ENCODE measurements at regions not wholly inside any gene's neighbourhood (a gene's known extent, or its start where the extent isn't known, plus 50 kb on each side); places are given as distances from the start of the nearest gene placed in this dataset.
"Not testable (repeated sequence)": the region's sequence is repeated elsewhere in the genome, so short reads cannot be mapped to it uniquely, and the experiment has no call there.

GRCh38 chr13:70520275-70521036 is 412.2 kb upstream of the KLHL1 start:
- no peak for DNase-seq (ENCODE audit: low read depth in 2 of 2)

- DNase-seq (ENCODE audit: low read depth in 2 of 2): no peak
These were observed 409.8 kb upstream of the KLHL1 start for GRCh38 chr13:70518081-70518480.

DNA sequence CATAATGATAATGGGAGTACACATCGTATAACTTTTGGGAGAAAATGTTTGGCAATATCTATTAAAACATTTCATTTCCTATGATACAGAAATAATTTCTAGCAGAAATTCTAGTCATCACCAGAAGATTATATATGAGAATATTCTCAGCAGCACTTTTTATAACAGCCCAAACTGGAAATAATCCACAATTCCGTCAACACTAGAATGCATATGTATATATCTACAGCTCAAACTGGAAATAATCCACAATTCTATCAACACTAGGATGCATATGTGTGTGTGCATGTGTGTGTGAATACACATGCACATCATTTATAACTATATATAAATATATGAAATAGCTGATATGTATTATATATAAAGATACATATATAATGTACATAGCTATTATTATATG is 408.0 kb upstream of the KLHL1 start:
- DNase-seq (ENCODE audit: low read depth in 2 of 2): no peak

- DNase-seq (ENCODE audit: low read depth in 2 of 2): not testable (repeated sequence)
These were observed 403.7 kb upstream of the KLHL1 start for GRCh38 chr13:70511861-70512417.

GRCh38 chr13:70505809-70506208 is 397.6 kb upstream of the KLHL1 start:
- no peak for DNase-seq (ENCODE audit: low read depth in 2 of 2)

GRCh38 chr13:70502944-70503343 is 394.7 kb upstream of the KLHL1 start:
- DNase-seq (ENCODE audit: low read depth in 2 of 2): no peak

GRCh38 chr13:70490320-70490935 is 382.2 kb upstream of the KLHL1 start:
- DNase-seq (ENCODE audit: low read depth in 2 of 2): no peak

DNA sequence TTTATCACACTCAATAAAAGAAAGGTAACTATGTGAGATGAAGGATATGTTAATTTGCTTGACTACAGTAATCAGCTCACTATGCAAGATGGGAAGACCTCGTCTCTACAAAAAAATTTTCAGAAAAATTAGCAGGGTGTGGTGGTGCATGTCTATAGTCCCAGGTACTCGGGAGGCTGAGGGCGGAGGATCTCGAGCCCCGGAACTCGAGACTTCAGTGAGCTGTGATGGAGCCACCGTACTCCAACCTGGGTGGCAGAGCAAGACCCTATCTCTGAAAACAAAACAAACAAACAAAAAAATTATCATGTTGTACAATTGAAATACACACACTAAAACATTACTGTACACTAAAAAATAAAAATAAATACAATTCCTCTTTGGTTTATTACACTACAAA is 376.7 kb upstream of the KLHL1 start:
- DNase-seq (ENCODE audit: low read depth in 2 of 2): no peak

DNA sequence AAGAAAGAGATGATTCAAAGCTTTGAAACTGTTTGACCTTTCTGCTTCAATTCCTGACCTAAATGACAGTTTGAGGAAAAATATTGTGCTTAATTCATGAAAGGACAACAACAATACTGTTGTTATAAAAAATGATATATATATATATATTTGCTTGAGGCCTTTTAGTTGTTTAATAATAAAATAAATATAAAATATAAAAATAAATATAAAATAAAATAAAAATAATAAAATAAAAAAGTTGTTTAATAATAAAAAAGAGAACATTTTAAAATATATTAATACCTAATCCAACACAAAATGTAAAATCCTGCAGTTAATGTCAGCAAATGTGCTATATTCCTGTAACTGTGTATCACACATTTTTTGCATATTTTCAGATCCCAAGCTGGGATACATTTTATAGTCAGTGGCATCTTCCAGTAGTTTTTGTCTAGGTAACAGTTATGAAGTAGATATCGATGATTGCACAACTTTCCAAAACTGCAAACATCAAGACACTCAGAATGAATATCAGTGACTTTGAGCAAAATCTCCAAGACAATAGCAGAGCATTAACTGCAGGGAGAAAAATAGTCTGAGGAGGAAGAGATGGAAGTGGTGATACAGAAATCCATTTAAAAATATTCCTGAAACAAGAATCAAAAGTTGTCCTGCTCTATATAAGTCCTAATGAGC is 375.5 kb upstream of the KLHL1 start:
- DNase-seq (ENCODE audit: low read depth in 2 of 2): no peak

GRCh38 chr13:70473907-70474306 is 365.7 kb upstream of the KLHL1 start:
- DNase-seq (ENCODE audit: low read depth in 2 of 2): no peak

GRCh38 chr13:70469077-70469476 is 360.8 kb upstream of the KLHL1 start:
- DNase-seq (ENCODE audit: low read depth in 2 of 2): no peak

- no peak for DNase-seq (ENCODE audit: low read depth in 2 of 2)
These were observed 349.2 kb upstream of the KLHL1 start for GRCh38 chr13:70457474-70457873.

GRCh38 chr13:70448820-70449219 is 340.6 kb upstream of the KLHL1 start:
- no peak for DNase-seq (ENCODE audit: low read depth in 2 of 2)

GRCh38 chr13:70432276-70432805 is 324.1 kb upstream of the KLHL1 start:
- DNase-seq (ENCODE audit: low read depth in 2 of 2): no peak

- no peak for DNase-seq (ENCODE audit: low read depth in 2 of 2)
These were observed 322.0 kb upstream of the KLHL1 start for GRCh38 chr13:70430256-70430655.

DNA sequence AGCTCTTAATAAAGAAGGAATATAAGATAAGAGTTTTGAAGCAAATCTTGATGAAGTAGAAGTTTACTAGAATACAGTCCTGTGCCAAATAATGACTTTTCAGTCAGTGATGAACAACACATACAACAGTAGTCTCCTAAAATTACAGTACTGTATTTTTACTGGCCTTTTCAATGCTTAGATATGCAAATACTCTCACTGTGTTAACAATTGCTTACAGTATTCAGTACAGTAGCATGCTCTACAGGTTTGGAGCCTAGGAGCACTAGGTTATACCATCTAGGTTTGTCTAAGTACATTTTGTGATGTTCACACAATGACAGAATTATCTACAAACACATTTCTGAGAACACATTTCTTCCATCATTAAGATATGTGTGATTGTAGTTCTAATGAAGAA is 316.7 kb upstream of the KLHL1 start:
- DNase-seq (ENCODE audit: low read depth in 2 of 2): no peak

- no peak for DNase-seq (ENCODE audit: low read depth in 2 of 2)
These were observed 316.2 kb upstream of the KLHL1 start for GRCh38 chr13:70424428-70424827.

DNA sequence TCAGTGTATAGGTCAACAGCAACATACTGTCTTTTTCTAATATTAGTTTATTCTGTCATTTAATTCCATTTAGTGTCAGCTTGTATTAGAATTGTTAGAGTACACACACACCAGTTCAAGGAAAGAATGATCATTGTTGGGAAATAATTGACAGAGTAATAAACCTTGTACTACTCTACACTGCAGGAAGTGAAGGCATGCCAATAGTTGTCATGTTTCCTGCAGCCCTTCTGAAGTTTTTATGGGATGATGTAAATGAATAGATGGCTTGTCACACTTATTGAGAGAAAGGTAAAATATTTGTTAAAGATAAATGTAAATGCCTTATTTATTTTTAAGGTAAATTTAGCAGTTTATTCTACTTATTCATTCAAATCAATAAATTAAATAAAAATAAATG is 306.9 kb upstream of the KLHL1 start:
- no peak for DNase-seq (ENCODE audit: low read depth in 2 of 2)

DNA sequence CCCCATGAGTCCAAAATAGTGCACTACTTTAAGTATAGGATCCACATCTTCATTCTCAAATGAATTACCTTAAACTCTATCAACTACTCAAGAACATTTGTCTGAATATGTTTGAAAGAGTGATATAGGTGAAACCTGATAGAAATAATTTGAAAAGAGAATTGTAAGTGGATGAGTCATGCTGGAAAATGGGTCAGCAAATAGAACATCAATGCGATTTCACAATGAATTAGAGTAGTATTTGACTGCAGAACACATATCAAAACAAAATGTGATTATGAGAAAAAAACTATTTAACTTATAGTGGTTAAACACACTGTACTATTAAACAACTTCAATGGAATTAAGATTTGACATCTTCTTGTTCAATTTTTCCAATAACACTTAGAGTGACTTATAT is 300.6 kb upstream of the KLHL1 start:
- DNase-seq (ENCODE audit: low read depth in 2 of 2): no peak

GRCh38 chr13:70407486-70407885 is 299.2 kb upstream of the KLHL1 start:
- DNase-seq (ENCODE audit: low read depth in 2 of 2): no peak

DNA sequence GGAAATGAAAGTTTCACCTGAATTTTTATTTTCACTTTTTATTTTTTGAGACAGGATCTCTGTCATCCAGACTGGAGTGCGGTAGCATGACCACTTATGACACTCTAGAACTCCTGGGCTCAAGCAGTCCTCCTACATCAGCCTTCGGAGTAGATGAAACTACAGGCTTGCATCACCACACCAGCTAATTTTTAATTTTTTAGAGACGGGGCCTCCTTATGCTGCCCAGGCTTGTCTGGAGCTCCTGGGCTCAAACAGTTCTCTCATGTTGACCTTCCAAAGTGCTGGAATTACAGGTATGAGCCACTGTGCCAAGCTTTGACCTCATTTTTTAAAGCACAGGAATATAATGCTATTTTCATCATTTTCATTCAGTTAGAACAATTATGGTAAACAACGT is 297.0 kb upstream of the KLHL1 start:
- DNase-seq (ENCODE audit: low read depth in 2 of 2): no peak

- no peak for DNase-seq (ENCODE audit: low read depth in 2 of 2)
These were observed 285.8 kb upstream of the KLHL1 start for GRCh38 chr13:70394031-70394548.

All from activated CD8-positive, alpha-beta memory T cell treated with anti-CD3 and anti-CD28 coated beads for 4 hours (primary cell).